ENCODE measurements at regions not wholly inside any gene's neighbourhood (a gene's known extent, or its start where the extent isn't known, plus 50 kb on each side); places are given as distances from the start of the nearest gene placed in this dataset.

DNA sequence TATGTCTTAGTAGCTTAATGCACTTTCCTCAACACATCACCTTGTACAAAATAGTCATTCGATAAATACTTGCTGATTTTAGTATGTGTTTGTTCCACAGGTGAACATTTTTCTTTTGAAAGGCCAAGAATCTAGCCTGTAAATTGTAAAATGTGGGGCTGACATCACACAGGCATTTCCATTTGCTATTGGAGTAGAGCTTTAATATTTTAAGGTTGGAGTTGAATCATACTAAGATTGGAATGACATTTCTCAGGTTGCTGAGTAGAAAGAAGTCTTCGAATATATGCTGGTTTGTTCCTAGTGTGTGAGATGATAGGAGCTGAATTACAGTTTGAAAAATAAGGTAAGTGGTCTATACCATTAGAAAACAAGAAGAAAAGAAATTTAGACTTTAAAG lies 112.3 kb upstream of the FRY start:
- TF ChIP-seq POLR2A (IDR thresholded peaks at IDR 0.05) (no peak), POLR2AphosphoS5 (IDR thresholded peaks at IDR 0.05) (no peak)
